ENCODE measurements at regions not wholly inside any gene's neighbourhood (a gene's known extent, or its start where the extent isn't known, plus 50 kb on each side); places are given as distances from the start of the nearest gene placed in this dataset.

DNA sequence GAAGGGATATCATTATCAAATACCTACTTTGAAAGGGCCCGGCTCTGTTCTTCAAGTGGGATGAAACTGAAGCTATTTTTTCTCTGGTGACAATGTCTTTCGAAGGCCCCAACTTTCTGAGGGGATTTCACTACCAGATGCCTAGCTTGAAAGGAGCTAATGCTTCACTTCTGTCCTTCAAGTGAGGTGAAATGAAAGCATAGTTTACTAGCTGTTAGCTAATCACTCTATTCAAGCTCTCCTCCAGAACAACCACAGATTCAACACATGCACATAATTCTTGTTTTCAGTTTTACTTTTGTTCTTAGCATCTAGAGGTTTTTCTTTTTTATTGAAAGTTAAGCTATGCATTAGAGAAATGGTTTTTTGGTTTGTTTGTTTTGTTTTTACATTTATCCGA is 571.4 kb downstream of the NOVA1 start:
- no peak for TF ChIP-seq BHLHE40 (IDR thresholded peaks at IDR 0.05; ENCODE audit: borderline replicate concordance)
- TF ChIP-seq SP1 (IDR thresholded peaks at IDR 0.05): no peak
- no peak for TF ChIP-seq ARNT (IDR thresholded peaks at IDR 0.05)
- no peak for TF ChIP-seq FOXA1 (IDR thresholded peaks at IDR 0.05)
- no peak for TF ChIP-seq NFRKB (IDR thresholded peaks at IDR 0.05)
- no peak for TF ChIP-seq TARDBP (IDR thresholded peaks at IDR 0.05)
- no peak for TF ChIP-seq HDGF (IDR thresholded peaks at IDR 0.05; ENCODE audit: borderline replicate concordance)

Measured in HEK293T (cell line).